ENCODE measurements at regions not wholly inside any gene's neighbourhood (a gene's known extent, or its start where the extent isn't known, plus 50 kb on each side); places are given as distances from the start of the nearest gene placed in this dataset.
"Not testable (repeated sequence)": the region's sequence is repeated elsewhere in the genome, so short reads cannot be mapped to it uniquely, and the experiment has no call there.

DNA sequence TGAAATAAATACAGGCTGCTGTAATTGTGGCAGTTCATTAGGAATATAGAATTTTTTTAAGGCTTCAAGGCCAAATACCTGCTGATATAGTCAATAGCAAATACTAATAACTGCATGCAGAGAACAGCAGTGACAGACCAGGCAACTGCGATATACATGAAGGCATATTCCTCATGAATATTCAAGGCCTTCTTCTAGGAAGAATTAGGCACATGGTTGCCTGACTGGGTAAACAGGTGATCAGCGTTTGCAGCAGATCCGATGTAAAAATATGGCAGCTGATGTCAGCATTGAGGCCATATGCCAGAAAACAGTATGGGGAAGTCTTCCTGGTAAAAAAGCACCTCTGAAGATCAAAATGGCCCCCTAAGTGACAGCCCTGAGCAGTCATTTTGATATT, 629.7 kb downstream of the UQCRFS1 start:
- DNase-seq: no peak

GRCh38 chr19:28582796-28583195, 630.2 kb downstream of the UQCRFS1 start:
- DNase-seq: no peak

DNA sequence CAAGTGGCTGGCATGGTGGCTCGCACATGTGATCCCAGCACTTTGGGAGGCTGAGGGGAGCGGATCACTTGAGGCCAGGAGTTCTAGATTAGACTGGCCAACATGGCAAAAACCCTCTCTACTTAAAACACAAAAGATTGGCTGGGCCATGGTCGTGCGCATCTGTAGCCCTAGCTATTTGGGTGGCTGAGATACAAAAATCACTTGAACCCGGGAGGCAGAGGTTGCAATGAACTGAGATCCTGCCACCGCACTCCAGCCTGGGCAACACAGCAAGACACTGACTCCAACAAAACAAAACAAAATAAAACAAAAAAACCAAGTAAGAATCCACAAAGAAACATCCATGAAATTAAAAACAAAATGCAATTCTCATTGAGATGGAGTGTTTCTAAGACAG, 630.6 kb downstream of the UQCRFS1 start:
- no peak for DNase-seq

DNA sequence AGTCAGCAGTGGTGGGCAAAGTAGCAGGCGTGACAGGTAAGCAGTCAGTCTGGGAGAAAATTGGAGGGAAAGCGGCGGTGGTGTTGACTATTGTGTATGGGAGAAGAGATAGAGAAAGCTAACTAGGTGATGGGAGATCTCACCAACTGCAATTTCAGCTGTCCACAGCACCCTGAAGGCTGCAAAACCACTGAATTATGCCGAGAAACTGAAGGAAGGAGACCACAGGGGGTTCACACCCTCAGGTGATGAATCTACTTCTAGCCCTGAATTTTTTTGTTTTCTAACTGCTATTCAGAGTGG, 631.5 kb downstream of the UQCRFS1 start:
- no peak for DNase-seq

DNA sequence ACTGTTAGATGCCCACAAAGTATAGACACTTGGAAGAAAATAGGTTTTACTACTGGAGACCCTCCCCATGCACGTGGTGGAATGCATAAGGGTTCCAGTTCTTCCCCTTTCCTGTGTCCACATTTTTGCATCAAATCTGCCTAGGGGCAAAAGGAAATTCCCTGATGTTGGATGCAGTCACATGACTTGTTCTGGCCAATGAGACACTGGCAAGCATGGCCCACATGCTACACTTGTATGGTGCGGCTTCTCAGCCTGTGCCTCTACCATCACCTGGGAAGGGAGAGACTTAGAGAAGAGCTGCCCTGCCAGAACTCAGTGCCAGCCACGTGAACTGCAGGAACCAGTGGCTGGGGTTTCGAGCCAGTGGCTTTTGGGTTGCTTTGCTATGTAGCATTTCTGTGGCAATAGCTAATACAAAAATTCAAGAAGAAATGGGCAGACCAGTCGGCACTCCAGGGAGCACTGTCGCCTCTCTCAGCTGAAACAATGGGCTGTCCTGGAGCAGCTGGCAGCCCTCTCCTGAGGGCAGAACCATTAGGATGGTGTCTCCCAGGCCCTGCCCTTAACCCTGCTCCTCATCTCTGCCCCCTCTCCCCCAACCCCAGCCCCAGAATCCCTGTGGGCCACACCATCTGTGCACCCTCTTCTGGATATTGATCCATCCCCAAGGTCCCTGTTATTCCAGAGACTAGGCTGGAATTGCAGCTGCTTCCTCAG, 634.0 kb downstream of the UQCRFS1 start:
- DNase-seq: no peak

DNA sequence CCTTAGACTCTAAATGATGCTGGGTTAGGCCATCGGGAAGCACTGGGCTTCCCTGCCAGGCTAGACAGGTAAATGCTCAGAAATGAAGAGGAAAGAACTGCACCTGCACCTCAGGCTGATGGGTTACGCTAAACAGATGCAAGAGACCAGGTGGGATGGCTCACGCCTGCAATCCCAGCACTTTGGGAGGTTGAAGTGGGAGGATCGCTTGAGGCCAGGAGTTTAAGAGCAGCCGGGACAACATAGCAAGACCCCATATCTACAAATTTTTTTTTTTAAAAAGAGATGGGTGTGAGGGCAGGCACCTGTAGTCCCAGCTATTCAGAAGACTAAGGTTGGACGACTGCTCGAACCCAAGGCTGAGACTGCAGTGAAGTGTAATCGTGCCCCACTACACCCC, 634.7 kb downstream of the UQCRFS1 start:
- DNase-seq: no peak

DNA sequence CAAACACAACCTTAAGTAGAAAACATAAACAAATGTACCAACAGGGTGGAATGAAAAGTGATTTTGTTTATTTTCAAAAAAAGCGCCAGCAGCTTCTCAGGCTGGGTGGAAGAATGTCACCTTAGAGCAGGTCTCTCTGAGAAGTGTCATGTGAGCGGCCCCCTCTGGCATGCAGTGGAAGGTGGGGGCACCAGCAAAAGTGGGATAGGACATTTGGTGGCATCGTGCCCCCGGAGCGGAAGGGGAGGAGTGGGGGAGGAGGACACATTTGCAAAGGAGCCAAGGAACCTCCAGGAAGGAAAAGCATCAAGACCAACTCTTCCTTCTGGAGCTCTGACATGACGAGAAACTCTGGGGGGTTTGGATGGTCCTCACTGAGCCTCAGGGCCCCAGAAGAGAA, 635.3 kb downstream of the UQCRFS1 start:
- no peak for DNase-seq

DNA sequence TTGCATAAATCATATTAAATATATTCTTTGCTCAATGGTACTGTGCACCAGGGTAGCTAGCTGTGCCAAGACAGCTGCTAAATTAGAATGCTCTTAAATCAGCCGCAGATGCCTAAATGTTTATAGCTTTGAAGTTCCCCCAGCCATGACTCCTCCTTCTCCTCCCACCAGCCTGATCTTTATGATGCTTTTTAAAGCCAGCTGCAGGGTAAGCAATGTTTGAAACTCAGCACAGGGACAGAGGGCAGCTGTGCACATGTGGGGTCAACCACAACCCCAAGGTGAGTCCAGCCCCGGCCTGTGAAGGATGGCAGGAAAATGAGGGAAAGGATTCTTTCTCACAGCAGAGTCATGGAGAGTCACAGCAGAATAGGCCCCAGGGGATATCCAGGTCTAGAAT, 635.7 kb downstream of the UQCRFS1 start:
- DNase-seq: no peak

GRCh38 chr19:28575816-28576215, 637.1 kb downstream of the UQCRFS1 start:
- no peak for DNase-seq

GRCh38 chr19:28575312-28575711, 637.6 kb downstream of the UQCRFS1 start:
- not testable (repeated sequence) for DNase-seq

- no peak for DNase-seq
Observed at GRCh38 chr19:28574212-28574611, 638.7 kb downstream of the UQCRFS1 start.

- DNase-seq: no peak
Observed at GRCh38 chr19:28569132-28570131, 643.5 kb downstream of the UQCRFS1 start.

DNA sequence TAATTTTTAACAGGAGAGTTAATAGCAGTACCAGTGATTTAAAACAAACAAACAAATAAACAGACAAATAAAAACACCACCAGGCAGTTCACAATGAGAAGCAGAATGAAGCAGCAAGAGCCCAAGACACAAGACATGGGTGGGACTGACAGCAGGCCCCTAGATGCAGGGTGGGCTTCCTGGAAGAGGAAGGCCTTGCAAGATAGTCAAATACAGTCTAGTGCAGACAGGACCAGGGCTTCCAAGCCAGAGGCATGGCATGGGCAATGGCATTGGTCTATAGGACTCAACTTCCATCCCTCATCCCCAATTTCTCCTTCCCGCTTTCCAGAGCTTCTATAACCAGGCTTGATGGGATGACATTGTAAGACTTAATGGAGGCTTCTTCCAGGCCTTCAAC, 645.1 kb downstream of the UQCRFS1 start:
- no peak for DNase-seq

GRCh38 chr19:28563964-28564921, 648.7 kb downstream of the UQCRFS1 start:
- no peak for DNase-seq

GRCh38 chr19:28560786-28561185, 652.2 kb downstream of the UQCRFS1 start:
- no peak for DNase-seq

DNA sequence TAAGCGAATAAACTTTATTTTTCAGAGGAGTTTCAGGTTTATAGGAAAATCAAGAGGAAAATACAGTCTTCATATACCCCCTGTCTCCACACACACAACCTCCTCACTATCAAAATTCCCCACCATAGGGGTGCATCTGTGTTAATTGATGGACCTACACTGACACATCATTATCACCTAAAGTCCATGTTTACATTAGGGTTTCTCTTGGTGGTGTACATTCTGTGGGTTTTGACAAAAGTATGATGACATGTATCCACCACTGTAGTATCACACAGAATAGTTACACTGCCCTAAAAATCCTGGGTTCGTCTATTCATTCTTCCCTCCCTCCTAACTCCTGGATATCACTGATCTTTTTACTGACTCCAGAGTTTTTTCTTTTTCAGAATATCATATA, 654.2 kb downstream of the UQCRFS1 start:
- DNase-seq: no peak

DNA sequence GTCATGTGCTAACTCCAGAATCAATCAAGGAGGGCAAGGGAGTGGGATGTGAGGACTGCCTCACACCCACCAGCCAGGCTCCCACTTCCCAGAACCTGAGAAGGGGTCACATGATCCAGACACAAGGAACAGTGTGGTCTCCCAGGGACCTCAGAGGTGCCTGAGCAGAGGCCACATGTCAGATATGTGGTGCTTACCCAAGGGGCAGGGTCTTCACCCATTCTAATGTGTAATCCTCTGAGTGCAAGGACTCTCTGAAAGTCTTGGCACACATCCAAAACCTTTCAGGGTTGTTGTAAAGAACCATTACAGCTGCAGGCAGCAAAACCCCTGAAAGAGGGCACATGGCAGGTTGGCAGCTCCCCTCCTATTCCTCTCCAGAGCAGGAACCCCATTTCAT, 656.6 kb downstream of the UQCRFS1 start:
- DNase-seq: no peak

DNA sequence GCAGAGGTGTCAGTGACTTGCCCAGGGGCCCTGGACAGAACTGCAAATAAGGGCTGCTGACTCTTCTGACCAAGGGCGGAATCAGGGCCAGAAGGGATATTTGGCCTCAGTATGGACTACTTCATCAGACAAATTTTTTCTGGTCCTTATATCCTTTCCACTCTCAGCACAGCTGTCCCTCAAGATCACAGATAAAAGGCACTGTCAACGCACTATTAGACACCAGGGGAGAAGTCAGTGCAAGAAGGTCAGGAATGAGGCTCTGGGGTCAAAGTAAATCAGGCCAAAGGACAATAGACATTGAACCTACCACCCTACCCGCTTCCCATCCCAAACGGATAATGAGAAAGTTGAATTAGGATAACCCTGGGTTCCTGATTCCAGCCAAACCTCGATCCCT, 657.6 kb downstream of the UQCRFS1 start:
- DNase-seq: no peak

GRCh38 chr19:28554321-28555091, 658.4 kb downstream of the UQCRFS1 start:
- no peak for DNase-seq

DNA sequence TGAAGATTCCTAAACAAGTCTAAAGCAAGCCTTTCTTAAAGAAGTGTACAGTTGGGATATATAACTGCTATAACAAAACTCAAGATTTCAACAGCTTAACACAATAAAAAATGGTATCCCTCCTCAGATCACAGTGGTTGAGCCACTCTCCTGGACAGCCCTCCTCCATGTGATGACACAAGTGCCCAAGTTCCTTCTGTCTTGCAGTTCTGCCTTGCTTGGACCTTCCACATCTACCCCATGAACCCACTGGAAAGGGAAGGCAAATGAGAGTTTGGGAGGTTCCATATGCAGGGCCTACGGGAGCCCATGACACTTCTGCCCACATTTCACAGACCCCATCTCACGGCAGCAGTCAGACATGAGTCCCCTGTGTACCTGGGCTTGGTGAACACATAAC, 659.2 kb downstream of the UQCRFS1 start:
- DNase-seq: no peak

- no peak for DNase-seq
Observed at GRCh38 chr19:28553005-28553404, 659.9 kb downstream of the UQCRFS1 start.

DNA sequence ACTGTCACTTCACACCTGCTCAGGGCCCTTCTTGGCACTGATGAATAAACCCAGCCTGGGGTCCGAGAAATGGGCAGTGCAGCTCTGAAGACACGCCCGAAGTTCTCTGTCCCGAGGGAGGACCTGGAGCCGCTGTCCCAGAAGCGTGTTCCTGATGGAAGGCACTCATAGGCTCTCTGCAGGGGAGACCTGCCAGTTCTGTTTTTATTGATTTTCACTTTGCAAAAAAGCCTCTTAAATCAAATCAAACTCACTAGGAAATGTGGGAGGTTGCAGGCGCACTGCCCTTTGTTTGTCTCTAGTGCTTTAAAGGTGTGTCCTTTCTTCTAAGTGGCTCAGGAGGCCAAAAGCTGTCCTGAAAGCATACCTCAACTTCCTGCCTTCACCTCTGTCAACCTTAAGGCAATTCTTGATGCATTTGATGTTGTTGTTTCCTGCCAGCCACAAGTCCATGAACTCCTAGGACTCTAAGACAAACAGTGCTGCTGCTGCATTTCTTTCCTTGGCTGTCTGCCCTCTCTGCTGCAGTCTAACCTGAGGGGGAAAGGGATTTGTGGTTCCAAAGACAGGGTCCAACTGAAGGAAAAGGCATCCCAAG, 663.2 kb downstream of the UQCRFS1 start:
- DNase-seq: no peak
